Stimulated activated CD8-positive, alpha-beta memory T cell treated with anti-CD3 and anti-CD28 coated beads, Interleukin-7, amount 100 ng/mL, for 4 hours (primary cell): ENCODE measurements at regions not wholly inside any gene's neighbourhood (a gene's known extent, or its start where the extent isn't known, plus 50 kb on each side); places are given as distances from the start of the nearest gene placed in this dataset.

Source experiments
- DNase-seq, 2 donors: peaks; one replicate each; pipeline ENCODE4 v3.0.0-alpha.2; 2020; ENCODE audit warnings: low read depth in 2 of 2

GRCh38 chr10:31081937-31082840 is 50.5 kb upstream of the ZNF438 start:
- DNase-seq, result no peak

DNA sequence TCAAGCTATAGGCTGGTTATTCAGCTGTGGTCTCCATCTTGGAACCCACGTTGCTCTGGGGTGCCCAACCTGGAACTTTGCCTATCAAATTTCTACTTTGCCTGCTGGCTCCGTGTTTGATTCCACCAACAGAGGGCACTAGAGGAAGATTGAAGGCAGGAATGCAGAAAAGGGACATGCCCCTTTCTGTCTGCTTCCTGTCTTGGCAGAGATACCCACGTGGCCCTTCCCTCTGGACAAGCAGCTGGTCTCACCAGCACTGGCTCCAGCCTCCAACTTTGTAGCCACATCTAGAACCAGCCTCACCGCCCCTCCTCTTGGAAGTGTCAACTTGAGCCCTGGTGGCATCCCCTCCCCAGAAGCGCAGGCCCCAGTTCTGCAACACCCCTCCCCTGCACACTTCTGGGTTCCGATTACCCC is 52.1 kb upstream of the ZNF438 start:
- DNase-seq, result peak; percentile 28 to 31

DNA sequence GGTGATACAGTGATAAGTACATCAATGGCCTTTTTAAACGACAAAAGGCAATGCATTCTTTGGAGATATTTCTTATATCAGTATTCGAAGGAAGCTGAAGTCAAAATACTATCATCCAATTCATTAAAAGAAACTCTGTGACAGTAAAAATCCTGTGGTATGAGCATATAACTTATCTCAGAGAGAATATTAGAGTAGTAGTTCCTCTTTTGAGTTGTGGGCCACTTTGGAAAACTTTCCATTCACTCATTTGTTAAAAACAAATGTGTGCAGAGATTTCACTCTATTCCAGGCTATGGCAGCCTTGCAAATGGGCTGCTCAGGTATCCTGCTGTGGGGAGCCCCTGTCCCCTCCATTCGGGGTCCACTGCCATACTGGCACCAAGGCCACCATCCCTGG is 55.3 kb upstream of the ZNF438 start:
- no peak for DNase-seq

GRCh38 chr10:31087851-31088250 is 56.2 kb upstream of the ZNF438 start:
- no peak for DNase-seq

DNA sequence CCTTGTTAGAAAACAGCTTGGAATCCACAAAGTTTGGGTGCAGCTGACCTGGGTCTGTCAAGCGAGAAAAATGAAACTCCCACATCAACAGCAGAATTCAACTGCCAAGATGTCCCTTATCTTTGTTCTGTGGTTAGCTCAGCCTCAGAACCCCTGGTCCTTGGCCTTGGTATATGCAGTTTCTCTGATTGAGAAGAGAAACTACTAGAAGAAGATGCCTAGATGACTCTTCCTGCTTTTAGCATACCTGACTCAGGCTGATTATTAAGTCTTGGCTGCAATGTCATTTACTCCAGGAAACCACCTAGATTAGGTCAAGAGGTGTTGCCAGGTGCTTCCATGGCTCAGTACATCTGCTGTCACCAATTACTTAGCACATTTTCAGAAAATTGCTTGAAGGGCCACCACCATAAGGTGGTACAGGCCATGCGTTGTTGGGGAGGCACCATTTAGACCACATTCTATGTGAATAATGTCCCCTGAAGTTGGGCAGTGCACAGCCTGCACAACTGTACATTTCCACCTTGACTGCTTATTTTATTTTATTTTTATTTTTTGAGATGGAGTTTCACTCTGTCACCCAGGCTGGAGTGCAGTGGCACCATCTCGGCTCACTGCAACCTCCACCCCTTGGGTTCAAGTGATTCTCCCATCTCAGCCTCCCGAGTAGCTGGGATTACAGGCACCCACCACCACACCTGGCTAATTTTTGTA is 59.4 kb upstream of the ZNF438 start:
- no peak for DNase-seq

DNA sequence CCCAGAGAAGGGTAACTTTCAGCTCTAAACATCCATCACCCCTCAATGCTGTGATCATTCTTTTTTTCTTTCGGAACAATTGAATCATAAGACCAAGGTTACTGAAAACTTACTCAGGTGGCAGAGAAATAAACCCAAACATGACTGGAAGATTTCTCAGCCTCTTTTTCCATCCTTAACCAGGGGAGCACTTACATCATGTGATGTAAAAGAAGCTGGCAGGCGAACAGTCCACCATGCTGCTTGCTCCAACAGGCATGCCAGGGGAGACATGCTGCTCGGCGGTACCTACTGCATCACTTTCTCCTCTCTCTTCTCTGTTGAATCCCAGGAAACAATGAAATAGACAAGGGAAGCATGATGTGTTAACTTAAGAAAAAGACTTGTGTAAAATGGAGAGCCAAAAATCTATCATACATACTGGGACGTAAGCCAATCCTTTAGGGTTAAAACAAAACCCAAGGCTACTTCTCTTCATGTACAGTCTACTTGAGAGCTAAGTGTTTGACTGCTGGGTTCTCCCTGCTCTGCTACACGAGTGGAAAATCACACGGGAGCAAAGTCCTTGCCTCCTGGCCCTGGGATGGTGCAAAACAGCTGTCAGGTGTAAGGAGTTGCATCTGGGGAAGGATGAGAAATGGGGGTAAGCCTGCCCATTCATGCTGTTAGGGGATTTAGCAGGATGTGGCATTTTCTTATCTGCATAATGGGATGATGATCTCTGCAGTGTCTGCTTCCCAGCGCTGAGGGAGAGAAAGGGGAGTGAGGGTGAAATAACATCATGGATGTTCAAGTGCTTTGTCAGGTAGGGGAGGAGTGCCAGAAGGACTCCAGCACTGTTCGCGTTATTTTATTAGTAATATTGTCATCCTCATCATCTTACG is 64.3 kb upstream of the ZNF438 start:
- no peak for DNase-seq

DNA sequence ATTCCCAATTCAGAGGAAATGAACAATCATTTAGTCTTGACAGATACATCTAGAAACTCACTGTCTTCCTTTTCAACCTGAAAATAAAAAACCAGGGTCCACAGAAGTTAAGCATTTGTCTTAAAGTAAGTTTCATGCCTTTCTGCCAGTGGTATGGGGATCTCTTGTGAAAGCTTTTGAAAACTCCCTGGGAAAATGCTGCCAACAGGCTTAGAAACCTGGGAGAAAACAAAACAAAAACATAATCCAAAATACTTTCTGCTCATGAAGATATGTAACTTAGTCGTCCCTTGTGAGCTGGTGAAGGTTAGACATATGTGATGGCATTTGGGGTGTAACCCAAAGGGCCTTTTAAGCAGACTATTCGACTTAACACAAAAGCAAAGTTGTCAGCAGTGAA is 66.4 kb upstream of the ZNF438 start:
- no peak for DNase-seq

DNA sequence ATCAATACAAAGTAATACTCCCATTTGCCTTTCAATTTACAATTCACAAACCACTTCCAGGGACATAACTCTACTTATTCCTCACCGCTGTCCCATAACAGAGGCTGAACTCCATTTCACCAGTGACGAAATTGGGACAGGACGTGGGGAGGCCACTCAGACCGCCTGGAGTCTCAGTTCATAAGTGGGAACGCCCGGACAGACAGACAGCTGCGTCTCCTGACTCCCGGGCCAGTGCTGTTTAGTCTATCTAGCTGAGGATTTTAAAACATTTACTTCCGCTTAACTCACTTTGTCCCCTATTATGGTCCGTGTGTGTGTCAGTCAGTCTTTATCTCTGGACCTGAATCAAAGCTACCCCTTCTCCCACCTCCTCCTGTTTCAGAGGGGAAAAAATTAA is 67.4 kb upstream of the ZNF438 start:
- no peak for DNase-seq

DNA sequence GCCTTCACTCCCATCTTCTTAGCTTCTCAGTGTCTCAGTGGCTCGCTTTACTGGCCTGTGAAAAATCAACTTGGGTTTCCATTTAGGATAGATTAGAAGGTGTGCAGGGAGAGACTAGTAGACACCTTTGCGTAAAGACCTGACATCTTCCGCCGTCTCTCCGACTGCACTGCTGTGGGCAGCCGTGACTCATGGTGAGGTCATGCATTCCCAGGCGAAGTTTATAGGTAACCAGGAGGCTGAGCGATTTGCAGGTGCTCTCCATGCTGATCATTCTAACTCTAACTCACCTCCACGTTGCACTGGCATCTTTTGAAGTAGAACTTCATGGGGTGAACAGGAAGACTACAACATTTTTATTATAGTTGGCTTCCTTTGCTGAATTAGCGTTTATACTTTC is 68.0 kb upstream of the ZNF438 start:
- DNase-seq, result no peak

- DNase-seq, result no peak
Observed at GRCh38 chr10:31100115-31100601, 68.5 kb upstream of the ZNF438 start.

- no peak for DNase-seq
Observed at GRCh38 chr10:31100662-31101061, 69.0 kb upstream of the ZNF438 start.

DNA sequence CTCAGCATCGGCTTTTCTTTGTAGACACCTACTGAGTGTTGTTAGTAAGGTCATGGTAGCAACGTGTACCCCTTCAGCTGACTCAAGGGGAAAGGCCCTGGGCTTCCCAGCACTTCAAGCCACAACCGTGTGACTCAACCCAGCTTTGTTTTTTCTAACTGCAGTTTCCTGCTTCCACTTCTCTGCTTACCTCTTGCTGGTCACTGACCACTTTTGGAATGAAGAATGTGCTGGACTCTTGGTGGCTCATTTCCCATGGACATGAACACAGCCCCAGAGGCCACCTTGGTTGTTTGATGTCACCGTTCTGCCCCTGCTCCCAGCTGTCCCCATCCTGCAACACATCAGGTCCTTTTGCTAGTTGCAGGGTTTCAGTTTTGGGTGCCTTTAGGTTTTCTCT is 69.5 kb upstream of the ZNF438 start:
- DNase-seq, result peak; percentile 47 to 62

GRCh38 chr10:31102421-31102820 is 70.8 kb upstream of the ZNF438 start:
- no peak for DNase-seq

DNA sequence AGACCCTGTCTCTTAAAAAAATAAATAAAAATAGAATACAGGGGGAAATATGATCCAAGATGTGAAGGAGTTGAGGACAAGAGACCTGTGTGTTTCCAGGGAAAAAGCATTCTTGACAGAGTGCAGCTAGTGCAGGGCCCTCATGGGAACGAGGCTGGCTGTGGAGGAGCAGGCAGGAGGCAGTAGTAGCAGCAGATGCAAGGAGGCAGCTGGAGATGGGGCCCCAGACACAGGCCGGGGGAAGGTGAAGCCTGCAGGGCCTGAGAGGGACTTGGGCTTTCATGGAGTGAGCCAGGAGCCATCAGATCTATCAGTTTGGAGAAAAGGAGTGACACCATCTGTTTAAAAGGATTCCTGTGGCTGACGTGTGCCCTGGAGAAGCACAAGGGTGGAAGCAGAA is 71.4 kb upstream of the ZNF438 start:
- DNase-seq, result no peak

DNA sequence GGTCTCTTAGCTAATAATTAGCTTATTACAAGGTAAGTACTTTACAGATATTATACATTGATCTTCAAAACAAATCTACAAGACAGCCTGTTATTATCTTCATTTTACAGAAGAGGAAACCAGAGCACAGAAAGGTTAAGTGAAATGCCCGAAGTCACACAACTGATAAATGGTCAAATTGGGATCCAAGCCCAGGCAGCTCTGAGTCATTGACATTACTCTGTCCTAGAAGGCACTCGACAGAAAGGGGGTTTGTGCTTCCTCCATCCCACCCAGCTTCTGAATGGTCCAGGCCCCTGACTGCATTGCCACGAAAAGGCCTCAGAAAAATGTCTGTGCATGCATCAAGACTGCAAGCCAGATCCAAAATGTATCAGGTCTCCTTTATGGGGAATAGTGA is 81.3 kb upstream of the ZNF438 start:
- DNase-seq, result no peak

- DNase-seq, result no peak
Observed at GRCh38 chr10:31116226-31116625, 84.6 kb upstream of the ZNF438 start.

- DNase-seq, result no peak
Observed at GRCh38 chr10:31118556-31118955, 86.9 kb upstream of the ZNF438 start.

DNA sequence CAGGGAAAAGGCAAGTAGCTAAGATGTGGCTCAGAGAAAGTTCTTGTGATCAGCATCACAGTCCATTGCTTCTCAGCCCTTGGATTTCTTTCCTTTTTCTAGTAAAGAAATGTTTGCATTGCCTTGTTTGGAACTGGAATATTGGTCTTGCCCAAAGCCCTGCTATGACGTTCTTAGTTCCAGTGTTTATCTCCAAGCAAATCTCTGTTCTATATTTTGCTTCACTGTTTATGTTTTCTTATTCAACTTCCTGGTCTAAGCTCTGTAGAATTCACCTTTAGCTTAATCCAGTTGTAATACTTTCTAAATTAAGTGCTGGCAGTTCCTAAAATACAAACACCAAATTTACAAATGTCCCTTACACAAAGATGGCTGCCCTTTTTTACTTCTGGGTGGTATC is 88.7 kb upstream of the ZNF438 start:
- no peak for DNase-seq

DNA sequence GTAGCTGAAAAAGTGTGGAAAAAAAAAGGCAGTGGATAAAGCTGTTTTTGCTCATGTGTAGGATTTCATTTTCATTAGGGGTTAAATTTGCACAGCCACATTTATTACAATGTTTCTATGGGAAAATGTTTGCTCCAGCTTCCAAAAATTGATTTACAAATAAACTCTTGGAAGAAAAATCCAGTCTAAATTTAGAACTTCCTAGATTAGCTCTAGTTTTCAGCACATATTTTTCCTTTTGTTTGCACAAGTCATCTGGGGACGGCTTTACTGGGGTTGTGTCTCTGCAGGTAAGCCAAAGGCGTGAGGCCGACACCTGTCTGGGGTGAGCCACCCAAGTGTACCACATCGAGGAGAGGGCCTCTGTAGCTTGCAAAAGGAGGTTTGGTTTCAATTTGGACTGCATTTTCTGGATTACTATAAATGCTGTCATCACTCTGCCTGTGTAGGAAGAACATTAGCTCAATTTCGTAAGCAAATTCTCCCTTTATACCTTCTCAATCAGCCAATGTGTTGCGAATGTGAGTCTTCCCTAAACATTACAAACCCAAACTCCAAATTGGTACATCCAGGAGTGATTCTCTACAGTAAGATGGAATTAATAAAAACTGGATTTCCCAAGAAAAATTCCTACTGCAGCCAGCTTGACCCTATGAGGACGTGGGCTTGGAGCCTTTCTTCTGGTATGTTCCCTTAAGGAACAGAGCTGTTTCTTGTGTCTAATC is 89.5 kb upstream of the ZNF438 start:
- no peak for DNase-seq

DNA sequence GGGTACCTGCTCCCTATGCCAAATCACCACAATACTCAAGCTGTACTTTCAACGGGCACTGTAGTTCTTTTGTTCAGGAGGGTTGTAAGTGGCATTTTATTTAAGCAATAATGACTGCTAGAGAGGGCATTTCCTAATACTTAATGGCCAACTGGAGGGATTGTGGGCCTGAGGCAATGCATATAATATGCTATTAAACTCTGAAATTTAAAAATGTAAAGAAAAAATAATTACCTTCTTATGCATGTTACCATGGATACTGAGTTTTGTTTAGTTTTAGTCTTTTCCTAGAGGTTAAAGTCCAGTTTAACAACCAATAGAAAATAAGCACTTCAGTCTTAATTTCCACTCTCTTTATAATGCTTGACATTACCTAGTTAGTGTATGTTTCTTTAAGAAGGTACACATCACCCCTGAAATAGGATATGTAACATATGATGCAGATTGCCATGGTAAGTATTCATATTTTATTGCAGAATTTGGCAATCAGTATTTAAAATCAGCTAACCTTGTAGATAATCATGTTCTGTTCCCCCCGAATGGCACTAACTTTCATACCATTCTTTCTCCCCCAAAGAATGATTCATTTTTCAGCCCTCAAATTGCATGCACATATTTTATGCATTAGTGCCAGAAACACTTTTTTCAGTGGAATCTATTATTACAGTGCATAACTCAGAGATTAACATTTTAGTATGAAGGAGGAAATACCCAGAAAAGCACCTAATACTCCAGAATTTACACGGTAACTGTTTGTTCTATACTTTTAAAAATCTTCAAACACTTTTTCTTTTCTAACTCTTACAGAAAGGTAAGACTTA is 90.3 kb upstream of the ZNF438 start:
- no peak for DNase-seq
